ENCODE measurements at regions not wholly inside any gene's neighbourhood (a gene's known extent, or its start where the extent isn't known, plus 50 kb on each side); places are given as distances from the start of the nearest gene placed in this dataset.

GRCh38 chr2:45318686-45319085 lies 292.4 kb downstream of the SRBD1 start:
- H2AFZ ChIP-seq (ENCODE audit: low read length) = no peak overlapping the region
- no peaks in the 10 kb centered on the region for H4K20me1 ChIP-seq (ENCODE audit: insufficient read depth, low read length)
- no peaks in the 10 kb centered on the region for H3F3A ChIP-seq (ENCODE audit: insufficient read depth, low read length)
- no peaks in the 10 kb centered on the region for H3K79me2 ChIP-seq (ENCODE audit: insufficient read depth, low read length)
- no peak for TF ChIP-seq CTCF (IDR thresholded peaks at IDR 0.05; ENCODE audit: low read length)
- no peak for TF ChIP-seq EZH2 (IDR thresholded peaks at IDR 0.05; ENCODE audit: borderline replicate concordance, low read length)
- no peaks in the 10 kb centered on the region for H3K4me1 ChIP-seq (ENCODE audit: insufficient read depth, low read length, severe bottlenecking)
- H3K4me3 ChIP-seq (ENCODE audit: low read depth, low read length, poor library complexity, severe bottlenecking) = no peak overlapping the region
- H3K4me2 ChIP-seq (ENCODE audit: low read length) = no peak overlapping the region
- no peaks in the 10 kb centered on the region; the same call in 1 of the 2 replicates for H3K27me3 ChIP-seq (ENCODE audit: insufficient read depth, low read length)
- H3K9me3 ChIP-seq (ENCODE audit: low read length) = no peaks in the 10 kb centered on the region
- H3K36me3 ChIP-seq (ENCODE audit: insufficient read depth, low read length) = no peaks in the 10 kb centered on the region
- H3K9ac ChIP-seq (ENCODE audit: low read length) = no peak overlapping the region
- no peak overlapping the region for H3K27ac ChIP-seq (ENCODE audit: low read depth, low read length, poor library complexity, severe bottlenecking)
- H3K9me2 ChIP-seq (ENCODE audit: low read depth, low read length) = no peaks in the 10 kb centered on the region

- H3K4me1 ChIP-seq (ENCODE audit: insufficient read depth, low read length, severe bottlenecking) = no peaks in the 10 kb centered on the region
- no peak overlapping the region for H2AFZ ChIP-seq (ENCODE audit: low read length)
- no peaks in the 10 kb centered on the region for H3K36me3 ChIP-seq (ENCODE audit: insufficient read depth, low read length)
- no peaks in the 10 kb centered on the region; the same call in 1 of the 2 replicates for H3K27me3 ChIP-seq (ENCODE audit: insufficient read depth, low read length)
- no peak overlapping the region for H3K9ac ChIP-seq (ENCODE audit: low read length)
- no peak overlapping the region for H3K4me3 ChIP-seq (ENCODE audit: low read depth, low read length, poor library complexity, severe bottlenecking)
- H3K27ac ChIP-seq (ENCODE audit: low read depth, low read length, poor library complexity, severe bottlenecking) = no peak overlapping the region
- H3K4me2 ChIP-seq (ENCODE audit: low read length) = no peak overlapping the region
- no peaks in the 10 kb centered on the region for H3K9me2 ChIP-seq (ENCODE audit: low read depth, low read length)
- H3F3A ChIP-seq (ENCODE audit: insufficient read depth, low read length) = no peaks in the 10 kb centered on the region
- no peaks in the 10 kb centered on the region for H3K9me3 ChIP-seq (ENCODE audit: low read length)
- no peaks in the 10 kb centered on the region for H3K79me2 ChIP-seq (ENCODE audit: insufficient read depth, low read length)
- TF ChIP-seq EZH2 (IDR thresholded peaks at IDR 0.05; ENCODE audit: borderline replicate concordance, low read length) (no peak), CTCF (IDR thresholded peaks at IDR 0.05; ENCODE audit: low read length) (no peak)
- H4K20me1 ChIP-seq (ENCODE audit: insufficient read depth, low read length) = no peaks in the 10 kb centered on the region
These were observed 294.3 kb downstream of the SRBD1 start for GRCh38 chr2:45316576-45317338.

DNA sequence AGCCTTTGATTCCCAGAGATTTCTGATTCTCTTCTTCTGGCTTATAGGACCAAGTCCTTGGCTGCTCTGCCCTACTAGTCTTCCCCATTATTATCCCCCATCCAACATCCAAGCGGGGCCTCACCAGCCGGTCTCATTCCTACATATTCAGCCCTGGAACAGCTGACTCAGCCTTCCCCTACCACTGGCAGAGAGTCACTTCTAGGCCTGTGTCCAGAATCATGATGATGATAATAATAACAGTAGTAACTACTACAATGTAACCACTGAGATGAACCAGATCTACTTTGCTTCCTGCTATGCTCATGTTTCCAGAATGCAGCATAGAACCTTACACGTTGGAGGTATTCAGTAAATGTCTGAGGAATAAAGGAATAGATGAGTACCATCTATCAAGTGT lies 295.2 kb downstream of the SRBD1 start:
- no peaks in the 10 kb centered on the region for H3K36me3 ChIP-seq (ENCODE audit: insufficient read depth, low read length)
- H3F3A ChIP-seq (ENCODE audit: insufficient read depth, low read length) = no peaks in the 10 kb centered on the region
- no peaks in the 10 kb centered on the region for H3K9me3 ChIP-seq (ENCODE audit: low read length)
- H3K27ac ChIP-seq (ENCODE audit: low read depth, low read length, poor library complexity, severe bottlenecking) = no peak overlapping the region
- TF ChIP-seq CTCF (IDR thresholded peaks at IDR 0.05; ENCODE audit: low read length) (no peak), EZH2 (IDR thresholded peaks at IDR 0.05; ENCODE audit: borderline replicate concordance, low read length) (no peak)
- no peaks in the 10 kb centered on the region for H3K9me2 ChIP-seq (ENCODE audit: low read depth, low read length)
- no peaks in the 10 kb centered on the region for H3K79me2 ChIP-seq (ENCODE audit: insufficient read depth, low read length)
- no peaks in the 10 kb centered on the region for H4K20me1 ChIP-seq (ENCODE audit: insufficient read depth, low read length)
- H3K4me2 ChIP-seq (ENCODE audit: low read length) = no peak overlapping the region
- H2AFZ ChIP-seq (ENCODE audit: low read length) = no peak overlapping the region
- H3K4me3 ChIP-seq (ENCODE audit: low read depth, low read length, poor library complexity, severe bottlenecking) = no peak overlapping the region
- no peaks in the 10 kb centered on the region for H3K4me1 ChIP-seq (ENCODE audit: insufficient read depth, low read length, severe bottlenecking)
- no peaks in the 10 kb centered on the region; the same call in 1 of the 2 replicates for H3K27me3 ChIP-seq (ENCODE audit: insufficient read depth, low read length)
- no peak overlapping the region for H3K9ac ChIP-seq (ENCODE audit: low read length)

Measured in OCI-LY1 (cell line).